CD4-positive, alpha-beta memory T cell (primary cell): ENCODE measurements at regions not wholly inside any gene's neighbourhood (a gene's known extent, or its start where the extent isn't known, plus 50 kb on each side); places are given as distances from the start of the nearest gene placed in this dataset.

Source experiments
- CTCF ChIA-PET: fragments of 350-600 bp; sonication (Branson Sonifier 250); formaldehyde crosslinking; loops from one replicate; lab custom pipeline; 2021; ENCODE audit warnings: inconsistent platforms; ENCODE audit not compliant: partially characterized antibody; lab: Charles Lee
- POLR2A ChIA-PET: fragments of 350-600 bp; sonication (Branson Sonifier 250); formaldehyde crosslinking; loops from one replicate; lab custom pipeline; 2021; ENCODE audit not compliant: partially characterized antibody; lab: Charles Lee
- DNase-seq, 5 donors: peaks; one replicate each; pipeline versions ENCODE4 v3.0.0 to v3.0.0-alpha.2; 2020 to 2022; ENCODE audit warnings: mixed read lengths in 1 of 5
- H3K27ac ChIP-seq: one replicate; pipeline ENCODE4 v1.7.0; 2013; ENCODE audit warnings: low read depth, low read length
- H3K27me3 ChIP-seq: 2 replicates; pipeline ENCODE4 v1.7.0; 2013; ENCODE audit warnings: mild to moderate bottlenecking, low read length, moderate library complexity; ENCODE audit not compliant: insufficient read depth
- H3K36me3 ChIP-seq: 2 replicates; pipeline ENCODE4 v1.7.0; 2013; ENCODE audit warnings: mild to moderate bottlenecking, low read length, moderate library complexity; ENCODE audit not compliant: insufficient read depth
- H3K4me1 ChIP-seq: 2 replicates; pipeline ENCODE4 v1.7.0; 2013; ENCODE audit warnings: mild to moderate bottlenecking, low read length, moderate library complexity; ENCODE audit not compliant: insufficient read depth
- H3K4me3 ChIP-seq, 2 donors: one replicate each; pipeline ENCODE4 v1.7.0; 2013; ENCODE audit warnings: low read length in 2 of 2, mild to moderate bottlenecking in 1 of 2
- H3K9me3 ChIP-seq, 2 donors: one replicate each; pipeline ENCODE4 v1.7.0; 2013; ENCODE audit warnings: low read length in 2 of 2, control low read depth in 1 of 2; ENCODE audit not compliant: control insufficient read depth in 1 of 2
- H3K27ac Mint-ChIP-seq, 7 donors: one replicate each; pipeline ENCODE4 v1.8.0; 2020 to 2021; ENCODE audit warnings: mixed read lengths in 7 of 7, mild to moderate bottlenecking in 6 of 7, inconsistent platforms in 3 of 7, moderate library complexity in 3 of 7
- H3K27me3 Mint-ChIP-seq, 2 donors: one replicate each; pipeline ENCODE4 v1.8.0; 2020 to 2021; ENCODE audit warnings: mixed read lengths in 2 of 2
- H3K36me3 Mint-ChIP-seq, 2 donors: one replicate each; pipeline ENCODE4 v1.8.0; 2020 to 2021; ENCODE audit warnings: mixed read lengths in 2 of 2, inconsistent platforms in 1 of 2, mild to moderate bottlenecking in 1 of 2
- H3K4me1 Mint-ChIP-seq, 4 donors: one replicate each; pipeline ENCODE4 v1.8.0; 2020 to 2021; ENCODE audit warnings: mixed read lengths in 4 of 4, mild to moderate bottlenecking in 1 of 4
- H3K4me3 Mint-ChIP-seq, 8 donors: one replicate each; pipeline ENCODE4 v1.8.0; 2020 to 2021; ENCODE audit warnings: mixed read lengths in 8 of 8, mild to moderate bottlenecking in 7 of 8, moderate library complexity in 6 of 8, inconsistent platforms in 3 of 8
- H3K9me3 Mint-ChIP-seq, 8 donors: one replicate each; pipeline ENCODE4 v1.8.0; 2020 to 2021; ENCODE audit warnings: mixed read lengths in 8 of 8, mild to moderate bottlenecking in 5 of 8, inconsistent platforms in 3 of 8, moderate library complexity in 1 of 8
- intact Hi-C: fragments of 100-400 bp; cut with micrococcal nuclease; formaldehyde crosslinking; loops from one replicate; pipeline ENCODE4 v1.15.1; 2023

GRCh38 chr1:111556325-111557037 lies 53.0 kb upstream of the ADORA3 start:
- DNase-seq: peak in 4 of 5 donors; percentile 4 to 8 (median 7)
- Histone ChIP-seq H3K4me3 (no peak overlapping the region), H3K9me3 (no peaks in the 10 kb centered on the region), H3K4me1 (no peaks in the 10 kb centered on the region), H3K36me3 (no peaks in the 10 kb centered on the region), H3K27ac (no peak overlapping the region), H3K27me3 (no peaks in the 10 kb centered on the region)
- H3K27me3 Mint-ChIP-seq: peaks cover 0 to 2% of the 10 kb centered on the region in 2 donors
- no peaks in the 10 kb centered on the region for H3K36me3 Mint-ChIP-seq
- no peak overlapping the region for H3K4me3 Mint-ChIP-seq
- POLR2A ChIA-PET: no interaction called here
- CTCF ChIA-PET: interaction anchor here (0.6 to 2.9 kb wide), 4 partner anchors 37 to 113 kb away, joined by 3 to 14 read pairs (median 3); no protein-coding TSS in a partner anchor
- intact Hi-C loops: loop anchor here (1.0 to 5.0 kb wide), 2 partner anchors 36 to 100 kb away; no protein-coding TSS in a partner anchor
- peaks cover 0 to 8% (median 2%) of the 10 kb centered on the region in 4 donors for H3K4me1 Mint-ChIP-seq
- H3K9me3 Mint-ChIP-seq: no peaks in the 10 kb centered on the region
- no peak overlapping the region for H3K27ac Mint-ChIP-seq

- no peak overlapping the region for H3K27ac Mint-ChIP-seq
- Histone ChIP-seq H3K4me1 (no peaks in the 10 kb centered on the region), H3K9me3 (no peaks in the 10 kb centered on the region), H3K4me3 (no peak overlapping the region), H3K27ac (no peak overlapping the region), H3K27me3 (no peaks in the 10 kb centered on the region), H3K36me3 (no peaks in the 10 kb centered on the region)
- H3K27me3 Mint-ChIP-seq: no peaks in the 10 kb centered on the region
- ChIA-PET POLR2A (no interaction called here), CTCF (interaction anchor here (2.7 kb wide), 1 partner anchor 51 kb away, joined by 9 read pairs; no protein-coding TSS in a partner anchor)
- intact Hi-C loops: loop anchor here (5.0 kb wide), 1 partner anchor 32 kb away; no protein-coding TSS in a partner anchor
- DNase-seq: no peak
- H3K36me3 Mint-ChIP-seq: no peaks in the 10 kb centered on the region
- no peak overlapping the region for H3K4me3 Mint-ChIP-seq
- peaks cover 0 to 8% (median 2%) of the 10 kb centered on the region in 4 donors for H3K4me1 Mint-ChIP-seq
- no peaks in the 10 kb centered on the region for H3K9me3 Mint-ChIP-seq
Measured at GRCh38 chr1:111559736-111560279, 56.4 kb upstream of the ADORA3 start.

DNA sequence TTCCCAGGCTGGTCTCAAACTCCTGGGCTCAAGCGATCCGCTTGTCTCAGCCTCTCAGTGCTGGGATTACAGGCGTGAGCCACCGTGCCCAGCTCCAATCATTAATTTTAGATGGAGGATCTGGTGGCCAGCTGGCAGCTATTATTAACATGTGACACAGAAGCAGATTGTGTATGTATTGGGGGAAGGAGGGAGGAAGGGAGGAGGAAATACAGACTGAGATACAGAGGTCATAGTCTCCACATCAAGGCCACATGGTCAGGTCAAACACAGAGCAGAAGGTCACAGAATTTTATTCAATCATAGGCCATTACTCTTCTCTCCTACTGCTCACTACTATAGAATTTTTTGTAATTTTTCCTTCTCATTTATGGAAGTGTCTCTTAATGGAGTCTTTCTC lies 57.9 kb upstream of the ADORA3 start:
- H3K36me3 ChIP-seq: no peaks in the 10 kb centered on the region
- ChIA-PET CTCF (interaction anchor here (1.0 to 2.7 kb wide), 3 partner anchors 10 to 63 kb away, joined by 3 to 9 read pairs (median 4); no protein-coding TSS in a partner anchor), POLR2A (no interaction called here)
- H3K36me3 Mint-ChIP-seq: no peaks in the 10 kb centered on the region
- H3K4me3 ChIP-seq: no peak overlapping the region
- no peak overlapping the region for H3K27ac ChIP-seq
- no peak overlapping the region for H3K4me3 Mint-ChIP-seq
- H3K4me1 Mint-ChIP-seq: peaks cover 0 to 8% (median 2%) of the 10 kb centered on the region in 4 donors
- no peaks in the 10 kb centered on the region for H3K9me3 ChIP-seq
- intact Hi-C loops: no loop called here
- no peaks in the 10 kb centered on the region for H3K27me3 ChIP-seq
- no peaks in the 10 kb centered on the region for H3K4me1 ChIP-seq
- H3K27ac Mint-ChIP-seq: peak overlapping the region in 1 of 7 donors; percentile 10
- H3K9me3 Mint-ChIP-seq: no peaks in the 10 kb centered on the region
- no peak for DNase-seq
- no peaks in the 10 kb centered on the region for H3K27me3 Mint-ChIP-seq

DNA sequence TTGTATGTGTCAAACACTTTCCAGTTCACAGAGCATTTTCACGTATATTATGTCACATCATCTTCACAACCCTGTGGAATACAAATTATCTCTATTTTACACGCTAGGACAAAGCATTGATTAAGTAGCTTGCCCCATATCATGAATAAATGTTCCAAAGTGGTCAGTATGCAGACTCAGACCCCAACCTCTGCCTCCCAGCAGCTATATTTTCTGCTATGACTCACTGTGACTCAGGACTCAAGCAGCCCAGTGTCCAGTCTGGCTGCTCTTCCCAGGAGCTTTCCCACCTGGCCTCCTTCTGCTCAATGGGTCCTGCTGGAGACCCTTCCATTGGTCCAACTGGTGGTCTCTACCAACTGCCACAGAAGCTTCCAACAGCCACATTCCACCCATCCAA lies 56.0 kb upstream of the RAP1A start:
- H3K27ac ChIP-seq: no peak overlapping the region
- POLR2A ChIA-PET: interaction anchor here (0.6 to 1.4 kb wide), 3 partner anchors 15 to 55 kb away, joined by 4 to 5 read pairs (median 4); no protein-coding TSS in a partner anchor
- H3K4me1 Mint-ChIP-seq: peaks cover 0 to 8% (median 2%) of the 10 kb centered on the region in 4 donors
- H3K36me3 Mint-ChIP-seq: no peaks in the 10 kb centered on the region
- no peaks in the 10 kb centered on the region for H3K9me3 ChIP-seq
- no peak overlapping the region for H3K27ac Mint-ChIP-seq
- H3K27me3 Mint-ChIP-seq: no peaks in the 10 kb centered on the region
- intact Hi-C loops: no loop called here
- H3K4me3 Mint-ChIP-seq: no peak overlapping the region
- CTCF ChIA-PET: interaction anchor here (1.1 kb wide), 1 partner anchor 54 kb away, joined by 4 read pairs; no protein-coding TSS in a partner anchor
- no peaks in the 10 kb centered on the region for H3K27me3 ChIP-seq
- H3K9me3 Mint-ChIP-seq: no peaks in the 10 kb centered on the region
- DNase-seq: no peak
- no peaks in the 10 kb centered on the region for H3K4me1 ChIP-seq
- no peaks in the 10 kb centered on the region for H3K36me3 ChIP-seq
- H3K4me3 ChIP-seq: no peak overlapping the region

DNA sequence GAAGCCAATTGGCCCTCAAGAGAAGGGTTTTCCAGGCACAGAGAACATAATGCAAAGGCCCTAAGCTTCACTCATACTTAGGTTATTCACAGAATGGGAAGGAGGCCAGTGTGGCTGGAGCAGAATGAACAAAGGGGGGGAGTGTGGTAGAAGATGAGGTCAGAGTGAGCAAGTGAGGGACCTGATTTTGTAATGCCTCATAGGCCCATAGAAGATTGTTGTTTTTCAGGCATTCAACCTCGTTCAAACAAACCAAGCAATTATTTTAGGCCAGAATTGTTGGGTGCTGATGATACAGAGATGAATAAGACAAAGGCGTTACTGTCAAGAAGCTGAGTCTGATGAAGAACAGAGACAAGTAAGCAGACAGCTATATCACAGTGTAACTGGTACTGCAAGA lies 54.5 kb upstream of the RAP1A start:
- no peaks in the 10 kb centered on the region for H3K27me3 ChIP-seq
- DNase-seq: no peak
- Mint-ChIP-seq H3K4me3 (no peak overlapping the region), H3K9me3 (no peaks in the 10 kb centered on the region), H3K4me1 (peaks cover 0 to 4% (median 0%) of the 10 kb centered on the region in 4 donors), H3K27ac (no peak overlapping the region), H3K27me3 (no peaks in the 10 kb centered on the region), H3K36me3 (no peaks in the 10 kb centered on the region)
- intact Hi-C loops: no loop called here
- CTCF ChIA-PET: interaction anchor here (1.1 kb wide), 1 partner anchor 56 kb away, joined by 4 read pairs; no protein-coding TSS in a partner anchor
- H3K27ac ChIP-seq: no peak overlapping the region
- POLR2A ChIA-PET: no interaction called here
- H3K4me1 ChIP-seq: no peaks in the 10 kb centered on the region
- no peak overlapping the region for H3K4me3 ChIP-seq
- H3K9me3 ChIP-seq: no peaks in the 10 kb centered on the region
- no peaks in the 10 kb centered on the region for H3K36me3 ChIP-seq

DNA sequence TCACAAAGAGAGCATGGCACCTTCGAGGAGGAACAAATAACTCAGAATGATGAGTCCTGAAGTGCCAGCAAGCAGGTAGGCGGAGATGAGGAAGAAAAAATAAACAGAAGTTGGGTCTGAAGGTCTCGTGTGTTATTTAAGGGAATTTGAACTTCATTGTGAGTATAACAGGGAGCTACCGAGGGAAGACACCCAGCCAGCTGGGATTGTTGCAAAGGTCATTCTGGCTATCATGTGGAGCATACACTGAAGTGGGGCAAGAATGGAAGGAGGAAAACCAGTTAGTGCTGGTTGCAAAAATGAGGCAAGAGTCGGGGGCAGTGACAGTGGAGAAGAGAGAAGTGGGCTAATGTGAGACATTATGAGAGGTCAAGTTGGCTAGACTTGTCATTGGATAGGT lies 53.6 kb upstream of the RAP1A start:
- H3K27ac Mint-ChIP-seq: no peak overlapping the region
- H3K36me3 Mint-ChIP-seq: no peaks in the 10 kb centered on the region
- no peaks in the 10 kb centered on the region for H3K9me3 Mint-ChIP-seq
- intact Hi-C loops: no loop called here
- no peaks in the 10 kb centered on the region for H3K27me3 ChIP-seq
- H3K9me3 ChIP-seq: no peaks in the 10 kb centered on the region
- H3K4me1 Mint-ChIP-seq: peaks cover 7% of the 10 kb centered on the region in 4 donors
- H3K4me3 Mint-ChIP-seq: no peak overlapping the region
- ChIA-PET CTCF (no interaction called here), POLR2A (no interaction called here)
- H3K27me3 Mint-ChIP-seq: no peaks in the 10 kb centered on the region
- no peaks in the 10 kb centered on the region for H3K36me3 ChIP-seq
- DNase-seq: no peak
- H3K4me1 ChIP-seq: peaks cover 2% of the 10 kb centered on the region
- no peak overlapping the region for H3K4me3 ChIP-seq
- no peak overlapping the region for H3K27ac ChIP-seq

GRCh38 chr1:111568160-111568647 lies 51.4 kb upstream of the RAP1A start:
- Histone ChIP-seq H3K9me3 (no peaks in the 10 kb centered on the region), H3K27me3 (no peaks in the 10 kb centered on the region), H3K4me3 (no peak overlapping the region), H3K36me3 (no peaks in the 10 kb centered on the region), H3K27ac (no peak overlapping the region), H3K4me1 (peaks cover 6% of the 10 kb centered on the region)
- Mint-ChIP-seq H3K36me3 (no peaks in the 10 kb centered on the region), H3K9me3 (no peaks in the 10 kb centered on the region), H3K27me3 (no peaks in the 10 kb centered on the region), H3K27ac (no peak overlapping the region), H3K4me1 (peaks cover 7 to 10% (median 8%) of the 10 kb centered on the region in 4 donors), H3K4me3 (no peak overlapping the region)
- CTCF ChIA-PET: interaction anchor here (1.5 to 1.8 kb wide), 2 partner anchors 25 to 60 kb away, joined by 3 to 6 read pairs; no protein-coding TSS in a partner anchor
- intact Hi-C loops: no loop called here
- DNase-seq: no peak
- POLR2A ChIA-PET: interaction anchor here (1.2 kb wide), 1 partner anchor 52 kb away, joined by 3 read pairs; no protein-coding TSS in a partner anchor
